GM12873 (cell line): ENCODE measurements at regions not wholly inside any gene's neighbourhood (a gene's known extent, or its start where the extent isn't known, plus 50 kb on each side); places are given as distances from the start of the nearest gene placed in this dataset.

Experiments
- CTCF ChIP-seq: IDR thresholded peaks from 2 replicates; pipeline ENCODE4 v1.5.1; 2012; ENCODE audit warnings: low read depth, mild to moderate bottlenecking, moderate library complexity, low read length, control low read depth; ENCODE audit not compliant: insufficient read depth; ENCODE audit errors: missing control alignments

GRCh38 chr7:145168879-145169278 is 333.0 kb upstream of the TPK1 start:
- no peak for TF ChIP-seq CTCF

- no peak for TF ChIP-seq CTCF
Observed at GRCh38 chr7:145168427-145168826, 332.6 kb upstream of the TPK1 start.

GRCh38 chr7:145156834-145157233 is 321.0 kb upstream of the TPK1 start:
- no peak for TF ChIP-seq CTCF

- no peak for TF ChIP-seq CTCF
Observed at GRCh38 chr7:145152589-145152988, 316.7 kb upstream of the TPK1 start.

- no peak for TF ChIP-seq CTCF
Observed at GRCh38 chr7:145151676-145152075, 315.8 kb upstream of the TPK1 start.

- no peak for TF ChIP-seq CTCF
Observed at GRCh38 chr7:145147865-145148264, 312.0 kb upstream of the TPK1 start.

GRCh38 chr7:145143685-145144084 is 307.8 kb upstream of the TPK1 start:
- no peak for TF ChIP-seq CTCF
